OCI-LY3 (cell line): ENCODE measurements at regions not wholly inside any gene's neighbourhood (a gene's known extent, or its start where the extent isn't known, plus 50 kb on each side); places are given as distances from the start of the nearest gene placed in this dataset.

Experiments
- EZH2phosphoT487 ChIP-seq: fragments of 200-600 bp; shearing (Covaris generic); IDR thresholded peaks from 2 replicates; pipeline ENCODE4 v1.6.1; 2018; ENCODE audit warnings: antibody characterized with exemption, mixed run types, low read depth
- TF ChIP-seq, protein P1 (sequence below): fragments of 200-600, 300-600 bp; sonication (generic); IDR thresholded peaks from 2 replicates; pipeline ENCODE4 v1.5.1; 2014; ENCODE audit warnings: antibody characterized with exemption, low read length, low read depth

- TF ChIP-seq, protein P1, sequence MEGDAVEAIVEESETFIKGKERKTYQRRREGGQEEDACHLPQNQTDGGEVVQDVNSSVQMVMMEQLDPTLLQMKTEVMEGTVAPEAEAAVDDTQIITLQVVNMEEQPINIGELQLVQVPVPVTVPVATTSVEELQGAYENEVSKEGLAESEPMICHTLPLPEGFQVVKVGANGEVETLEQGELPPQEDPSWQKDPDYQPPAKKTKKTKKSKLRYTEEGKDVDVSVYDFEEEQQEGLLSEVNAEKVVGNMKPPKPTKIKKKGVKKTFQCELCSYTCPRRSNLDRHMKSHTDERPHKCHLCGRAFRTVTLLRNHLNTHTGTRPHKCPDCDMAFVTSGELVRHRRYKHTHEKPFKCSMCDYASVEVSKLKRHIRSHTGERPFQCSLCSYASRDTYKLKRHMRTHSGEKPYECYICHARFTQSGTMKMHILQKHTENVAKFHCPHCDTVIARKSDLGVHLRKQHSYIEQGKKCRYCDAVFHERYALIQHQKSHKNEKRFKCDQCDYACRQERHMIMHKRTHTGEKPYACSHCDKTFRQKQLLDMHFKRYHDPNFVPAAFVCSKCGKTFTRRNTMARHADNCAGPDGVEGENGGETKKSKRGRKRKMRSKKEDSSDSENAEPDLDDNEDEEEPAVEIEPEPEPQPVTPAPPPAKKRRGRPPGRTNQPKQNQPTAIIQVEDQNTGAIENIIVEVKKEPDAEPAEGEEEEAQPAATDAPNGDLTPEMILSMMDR, result no peak
- no peak for TF ChIP-seq EZH2phosphoT487
Observed at GRCh38 chr2:53150146-53150545, 617.5 kb upstream of the CHAC2 start.
